K562 (cell line): ENCODE measurements at regions not wholly inside any gene's neighbourhood (a gene's known extent, or its start where the extent isn't known, plus 50 kb on each side); places are given as distances from the start of the nearest gene placed in this dataset.

ENCODE experiments used
- ATAC-seq: fragments of 200-7000 bp; cut with Tn5 transposase; 3 replicates; pipeline ENCODE4 v1.9.1; 2020; ENCODE audit warnings: moderate library complexity
- BruUV-seq: library from RNA; stranded (reverse); fragments of 400-500 nt; replicated peaks from 2 replicates; lab custom pipeline; 2021; lab: Mats Ljungman, UMichigan
- CTCF ChIA-PET: fragments of 300-600 bp; formaldehyde crosslinking; extraction: SDS; loops from one replicate; lab custom pipeline; 2021; ENCODE audit warnings: low intra/inter-chr PET ratio; lab: Yijun Ruan, JAX
- POLR2A ChIA-PET: fragments of 300-600, 350-650 bp; sonication (Branson Sonifier 250); formaldehyde crosslinking; extraction: SDS; loops from one replicate; lab custom pipeline; 2021; ENCODE audit warnings: antibody characterized with exemption, inconsistent platforms; lab: Yijun Ruan, JAX
- DNase-seq, 4 experiments: peaks; one replicate each; pipeline versions ENCODE4 v3.0.0 to v3.0.0-alpha.2; 2011 to 2018; ENCODE audit warnings: low spot score in 3 of 4, mixed read lengths in 3 of 4; ENCODE audit errors: extremely low read depth in 1 of 4
- FAIRE-seq: peaks from 2 replicates; lab custom pipeline; 2011; peaks lifted over from hg19 to GRCh38; lab: Jason Lieb, UNC
- H2AFZ ChIP-seq: 2 replicates; pipeline ENCODE4 v1.6.0; 2011; ENCODE audit warnings: low read depth, low read length, control low read depth, inconsistent platforms
- H3K27ac ChIP-seq: fragments of 200-600 bp; 3 replicates; pipeline ENCODE4 v1.8.0; 2011; ENCODE audit warnings: low read depth, mild to moderate bottlenecking, control low read depth, inconsistent platforms, low read length, moderate library complexity, mixed read lengths; ENCODE audit errors: extremely low read depth
- H3K27me3 ChIP-seq, 2 experiments: fragments of 300-600 bp in 1 of 2; 2 replicates in 1 of 2; 3 replicates in 1 of 2; pipeline versions ENCODE4 v1.6.0 to v1.8.0; 2011; ENCODE audit warnings: inconsistent platforms in 2 of 2, low read length in 2 of 2, mild to moderate bottlenecking in 1 of 2, mixed read lengths in 1 of 2, moderate library complexity in 1 of 2; ENCODE audit not compliant: control insufficient read depth in 2 of 2, insufficient read depth in 2 of 2
- H3K36me3 ChIP-seq: fragments of 300-600 bp; 3 replicates; pipeline ENCODE4 v1.8.0; 2011; ENCODE audit warnings: mild to moderate bottlenecking, low read length, inconsistent platforms; ENCODE audit not compliant: control insufficient read depth, insufficient read depth
- H3K4me1 ChIP-seq, 2 experiments: fragments of 200-600 bp in 1 of 2; replicated peaks in 1 of 2; 2 replicates in 1 of 2; 3 replicates in 1 of 2; pipeline versions ENCODE4 v1.5.1 to v1.8.0; 2011; ENCODE audit warnings: inconsistent platforms in 2 of 2, low read length in 2 of 2, mild to moderate bottlenecking in 1 of 2, mixed read lengths in 1 of 2, moderate library complexity in 1 of 2; ENCODE audit not compliant: control insufficient read depth in 2 of 2, insufficient read depth in 2 of 2
- H3K4me2 ChIP-seq: 2 replicates; pipeline ENCODE4 v1.6.1; 2011; ENCODE audit warnings: low read length, control low read depth, inconsistent platforms, mixed read lengths; ENCODE audit not compliant: insufficient read depth
- H3K4me3 ChIP-seq: fragments of 200-600 bp; sonication (generic), shearing (Covaris generic); 2 replicates; pipeline ENCODE4 v1.5.1; 2016; ENCODE audit warnings: control low read depth, inconsistent platforms
- H3K79me2 ChIP-seq: fragments of 200-600 bp; 3 replicates; pipeline ENCODE4 v1.8.0; 2011; ENCODE audit warnings: low read length, inconsistent platforms; ENCODE audit not compliant: control insufficient read depth, insufficient read depth
- H3K9ac ChIP-seq, 2 experiments: 2 replicates each; pipeline versions ENCODE4 v1.6.0 to v1.6.1; 2011; ENCODE audit warnings: low read depth in 2 of 2, low read length in 2 of 2, control low read depth in 1 of 2, inconsistent platforms in 1 of 2, mild to moderate bottlenecking in 1 of 2, mixed read lengths in 1 of 2; ENCODE audit not compliant: insufficient read depth in 1 of 2
- H3K9me1 ChIP-seq: one replicate; pipeline ENCODE4 v1.6.0; 2011; ENCODE audit warnings: inconsistent platforms, mild to moderate bottlenecking, low read length, moderate library complexity; ENCODE audit not compliant: control insufficient read depth, insufficient read depth
- H3K9me3 ChIP-seq: replicated peaks from 2 replicates; pipeline ENCODE4 v1.5.1; 2011; ENCODE audit warnings: low read depth, low read length, inconsistent platforms; ENCODE audit not compliant: control insufficient read depth, insufficient read depth
- H4K20me1 ChIP-seq: replicated peaks from 2 replicates; pipeline ENCODE4 v1.6.1; 2011; ENCODE audit warnings: low read length, inconsistent platforms, mixed read lengths; ENCODE audit not compliant: control insufficient read depth, insufficient read depth
- ELF1 ChIP-seq: fragments of 200-800 bp; sonication (Bioruptor generic); IDR thresholded peaks from 2 replicates; pipeline ENCODE4 v1.6.1; 2016; ENCODE audit warnings: missing genetic modification characterization, missing compliant biosample characterization
- ESRRB ChIP-seq: fragments of 250-450 bp; sonication (Bioruptor Pico); IDR thresholded peaks from 2 replicates; pipeline ENCODE4 v1.5.0; 2020; ENCODE audit warnings: mild to moderate bottlenecking, moderate library complexity, borderline replicate concordance
- EZH2 ChIP-seq: IDR thresholded peaks from 2 replicates; pipeline ENCODE4 v1.6.1; 2012; ENCODE audit warnings: low read depth, mild to moderate bottlenecking, inconsistent platforms, low read length, borderline replicate concordance
- FOXA3 ChIP-seq, 2 experiments: fragments of 450-650 bp in 1 of 2; sonication (generic) in 1 of 2; formaldehyde crosslinking; IDR thresholded peaks in 1 of 2; conservative IDR thresholded peaks in 1 of 2; 2 replicates each; pipeline versions ENCODE4 v1.4.0 to v1.8.0; 2020 to 2022; ENCODE audit warnings: mild to moderate bottlenecking in 2 of 2, missing genetic modification reagents in 1 of 2
- GTF2F1 ChIP-seq: IDR thresholded peaks from 2 replicates; pipeline ENCODE4 v1.6.1; 2011; ENCODE audit warnings: low read depth, low read length, improper control_type of control experiment
- HDAC6 ChIP-seq: IDR thresholded peaks from 2 replicates; pipeline ENCODE4 v1.6.1; 2012; ENCODE audit warnings: low read depth, mild to moderate bottlenecking, control low read depth, inconsistent platforms, low read length, moderate library complexity
- HNRNPUL1 ChIP-seq: fragments of 200-400 bp; formaldehyde crosslinking; IDR thresholded peaks from 2 replicates; pipeline ENCODE4 v1.6.1; 2017; ENCODE audit warnings: low read length
- ID3 ChIP-seq, 2 experiments: fragments of 250-450 bp in 1 of 2; fragments of 450-650 bp in 1 of 2; sonication (Bioruptor Pico) in 1 of 2; IDR thresholded peaks; 2 replicates each; pipeline versions ENCODE4 v1.6.1 to v1.8.0; 2016 to 2021; ENCODE audit warnings: mild to moderate bottlenecking in 2 of 2, moderate library complexity in 2 of 2, missing compliant biosample characterization in 1 of 2, missing genetic modification characterization in 1 of 2
- ILF3 ChIP-seq: fragments of 450-650 bp; IDR thresholded peaks from 2 replicates; pipeline ENCODE4 v1.6.1; 2018; ENCODE audit warnings: antibody characterized with exemption, mild to moderate bottlenecking, moderate library complexity, borderline replicate concordance
- MCM7 ChIP-seq, 2 experiments: fragments of 450-650 bp; IDR thresholded peaks; 2 replicates each; pipeline ENCODE4 v1.6.1; 2016 to 2018
- PCBP1 ChIP-seq: fragments of 200-400 bp; formaldehyde crosslinking; IDR thresholded peaks from 2 replicates; pipeline ENCODE4 v1.6.1; 2018; ENCODE audit warnings: mild to moderate bottlenecking, low read depth, low read length; ENCODE audit not compliant: poor library complexity, severe bottlenecking
- RCOR1 ChIP-seq, 2 experiments: IDR thresholded peaks; 2 replicates each; pipeline ENCODE4 v1.6.1; 2012; ENCODE audit warnings: low read depth in 2 of 2, low read length in 2 of 2, borderline replicate concordance in 1 of 2, improper control_type of control experiment in 1 of 2
- SMAD3 ChIP-seq: fragments of 450-650 bp; formaldehyde crosslinking; conservative IDR thresholded peaks from 2 replicates; pipeline ENCODE4 v1.4.0; 2020; ENCODE audit warnings: mild to moderate bottlenecking
- SNIP1 ChIP-seq: fragments of 450-650 bp; IDR thresholded peaks from 2 replicates; pipeline ENCODE4 v1.7.1; 2017; ENCODE audit warnings: low read depth, mild to moderate bottlenecking
- STAT5A ChIP-seq: IDR thresholded peaks from 2 replicates; pipeline ENCODE4 v1.6.1; 2012; ENCODE audit warnings: low read length, inconsistent platforms, borderline replicate concordance
- ZBTB2 ChIP-seq: fragments of 450-650 bp; IDR thresholded peaks from 2 replicates; pipeline ENCODE4 v1.6.1; 2016; ENCODE audit warnings: antibody characterized with exemption
- ZFP91 ChIP-seq: sonication (generic); formaldehyde crosslinking; IDR thresholded peaks from 2 replicates; pipeline ENCODE4 v1.8.0; 2022; ENCODE audit warnings: mild to moderate bottlenecking, missing genetic modification reagents
- ZNF121 ChIP-seq: sonication (generic); formaldehyde crosslinking; conservative IDR thresholded peaks from 2 replicates; pipeline ENCODE4 v1.8.0; 2022; ENCODE audit warnings: missing genetic modification reagents
- ZNF668 ChIP-seq: fragments of 250-450 bp; sonication (Bioruptor Pico); IDR thresholded peaks from 2 replicates; pipeline ENCODE4 v1.8.0; 2022; ENCODE audit warnings: mild to moderate bottlenecking, inconsistent platforms
- WGBS: fragments of 100-300 bp; shearing (Covaris generic); methylation state at CpG from one replicate; pipeline ENCODE4 v1.1.6; 2016; ENCODE audit warnings: low coverage, mixed read lengths; ENCODE audit not compliant: insufficient coverage; ENCODE audit errors: missing lambda C conversion rate; 5-methylcytosine and 5-hydroxymethylcytosine counted together
- in situ Hi-C: fragments of 300-500 bp; cut with MboI; formaldehyde crosslinking; loops from 4 replicates; pipeline ENCODE4 v1.15.0; 2018; ENCODE audit warnings: inconsistent platforms, mixed read lengths
- intact Hi-C: fragments of 100-400 bp; cut with micrococcal nuclease; formaldehyde crosslinking; loops from 2 replicates; pipeline ENCODE4 v1.14.2; 2022

GRCh38 chr13:58369936-58370335 lies 738.4 kb downstream of the PCDH17 start (continued):
- no peak for TF ChIP-seq ZNF121 (CRISPR knock-in tag)
- no peak for TF ChIP-seq HNRNPUL1
- no peak for TF ChIP-seq SNIP1
- TF ChIP-seq, all 486 proteins: peak for 0

- no peaks in the 10 kb centered on the region for H3K79me2 ChIP-seq
- FAIRE-seq (no peak), DNase-seq (no peak), ATAC-seq (no peak)
- no peak overlapping the region for H3K4me2 ChIP-seq
- ChIA-PET CTCF (no interaction called here), POLR2A (no interaction called here)
- no peaks in the 10 kb centered on the region for H3K4me1 ChIP-seq
- no TSS peak for BruUV-seq
- no peaks in the 10 kb centered on the region for H3K9me1 ChIP-seq
- intact Hi-C loops, result no loop called here
- no peak overlapping the region for H3K4me3 ChIP-seq
- no peaks in the 10 kb centered on the region for H3K27me3 ChIP-seq
- H4K20me1 ChIP-seq, result no peaks in the 10 kb centered on the region
- H2AFZ ChIP-seq, result no peak overlapping the region
- H3K9ac ChIP-seq, result no peak overlapping the region
- no peak for TF ChIP-seq GTF2F1
- TF ChIP-seq PCBP1, result no peak
- TF ChIP-seq STAT5A, result no peak
- TF ChIP-seq ZBTB2, result no peak
- no peak for TF ChIP-seq FOXA3 (CRISPR knock-in tag; conservative IDR thresholded peaks at IDR 0.05 in 1 of 2, IDR thresholded peaks at IDR 0.05 in 1 of 2)
- TF ChIP-seq ILF3, result no peak
- no peak for TF ChIP-seq ELF1 (tag)
- no peak for TF ChIP-seq MCM7 (IDR thresholded peaks at IDR 0.05)
- TF ChIP-seq ESRRB (CRISPR knock-in tag), result no peak
- TF ChIP-seq ID3 (CRISPR knock-in tag; IDR thresholded peaks at IDR 0.05), result no peak
- TF ChIP-seq ID3 (tag; IDR thresholded peaks at IDR 0.05), result no peak
- no peak for TF ChIP-seq RCOR1 (IDR thresholded peaks at IDR 0.05; ENCODE audit: borderline replicate concordance in 1 of 2, low read depth in 2 of 2, low read length in 2 of 2)
- no peak for TF ChIP-seq SMAD3 (CRISPR knock-in tag)
- TF ChIP-seq EZH2, result no peak
- TF ChIP-seq ZFP91 (CRISPR knock-in tag), result no peak
- TF ChIP-seq ZNF668 (CRISPR knock-in tag), result no peak
- TF ChIP-seq HDAC6, result no peak
- TF ChIP-seq, all 486 proteins: peak for 0
- in situ Hi-C loops, result no loop called here
- H3K36me3 ChIP-seq, result no peaks in the 10 kb centered on the region
- no peaks in the 10 kb centered on the region for H3K9me3 ChIP-seq
- WGBS, result 0% methylated on average over 1 of the region's 1 CpG
- H3K27ac ChIP-seq, result no peak overlapping the region
Observed at GRCh38 chr13:58376349-58376748, 744.8 kb downstream of the PCDH17 start.
